22Rv1 (cell line): ENCODE measurements at regions not wholly inside any gene's neighbourhood (a gene's known extent, or its start where the extent isn't known, plus 50 kb on each side); places are given as distances from the start of the nearest gene placed in this dataset.

Experiments used
- CTCF ChIP-seq: fragments of 450-650 bp; IDR thresholded peaks from 2 replicates; pipeline ENCODE4 v1.5.1; 2017; ENCODE audit warnings: mild to moderate bottlenecking
- ZFX ChIP-seq: fragments of 450-650 bp; IDR thresholded peaks from 2 replicates; pipeline ENCODE4 v1.6.1; 2017; ENCODE audit warnings: antibody characterized with exemption, borderline replicate concordance

- TF ChIP-seq CTCF (no peak), ZFX (no peak)
These were observed 148.7 kb downstream of the ZNF326 start for GRCh38 chr1:90143591-90143990.
